BLaER1 (cell line): ENCODE measurements at regions not wholly inside any gene's neighbourhood (a gene's known extent, or its start where the extent isn't known, plus 50 kb on each side); places are given as distances from the start of the nearest gene placed in this dataset.
"Not testable (repeated sequence)": the region's sequence is repeated elsewhere in the genome, so short reads cannot be mapped to it uniquely, and the experiment has no call there.

Source experiments
- H3K27ac ChIP-seq: shearing (Covaris generic); formaldehyde crosslinking; 2 replicates; pipeline ENCODE4 v1.8.1; 2022
- H3K27me3 ChIP-seq: shearing (Covaris generic); formaldehyde crosslinking; 2 replicates; pipeline ENCODE4 v1.8.1; 2022
- H3K36me3 ChIP-seq: shearing (Covaris generic); formaldehyde crosslinking; 2 replicates; pipeline ENCODE4 v1.8.1; 2022
- H3K4me1 ChIP-seq: shearing (Covaris generic); formaldehyde crosslinking; 2 replicates; pipeline ENCODE4 v1.8.1; 2022
- H3K4me2 ChIP-seq: shearing (Covaris generic); formaldehyde crosslinking; 2 replicates; pipeline ENCODE4 v1.8.1; 2022
- H3K4me3 ChIP-seq: shearing (Covaris generic); formaldehyde crosslinking; 2 replicates; pipeline ENCODE4 v1.8.1; 2022
- H3K9ac ChIP-seq: shearing (Covaris generic); formaldehyde crosslinking; 2 replicates; pipeline ENCODE4 v1.8.1; 2022
- H3K9me3 ChIP-seq: shearing (Covaris generic); formaldehyde crosslinking; 2 replicates; pipeline ENCODE4 v1.8.1; 2022
- H4K20me1 ChIP-seq: shearing (Covaris generic); formaldehyde crosslinking; 2 replicates; pipeline ENCODE4 v1.8.1; 2022
- Cebpa-rat ChIP-seq: shearing (Covaris generic); IDR thresholded peaks from 2 replicates; pipeline ENCODE4 v1.8.1; 2022

DNA sequence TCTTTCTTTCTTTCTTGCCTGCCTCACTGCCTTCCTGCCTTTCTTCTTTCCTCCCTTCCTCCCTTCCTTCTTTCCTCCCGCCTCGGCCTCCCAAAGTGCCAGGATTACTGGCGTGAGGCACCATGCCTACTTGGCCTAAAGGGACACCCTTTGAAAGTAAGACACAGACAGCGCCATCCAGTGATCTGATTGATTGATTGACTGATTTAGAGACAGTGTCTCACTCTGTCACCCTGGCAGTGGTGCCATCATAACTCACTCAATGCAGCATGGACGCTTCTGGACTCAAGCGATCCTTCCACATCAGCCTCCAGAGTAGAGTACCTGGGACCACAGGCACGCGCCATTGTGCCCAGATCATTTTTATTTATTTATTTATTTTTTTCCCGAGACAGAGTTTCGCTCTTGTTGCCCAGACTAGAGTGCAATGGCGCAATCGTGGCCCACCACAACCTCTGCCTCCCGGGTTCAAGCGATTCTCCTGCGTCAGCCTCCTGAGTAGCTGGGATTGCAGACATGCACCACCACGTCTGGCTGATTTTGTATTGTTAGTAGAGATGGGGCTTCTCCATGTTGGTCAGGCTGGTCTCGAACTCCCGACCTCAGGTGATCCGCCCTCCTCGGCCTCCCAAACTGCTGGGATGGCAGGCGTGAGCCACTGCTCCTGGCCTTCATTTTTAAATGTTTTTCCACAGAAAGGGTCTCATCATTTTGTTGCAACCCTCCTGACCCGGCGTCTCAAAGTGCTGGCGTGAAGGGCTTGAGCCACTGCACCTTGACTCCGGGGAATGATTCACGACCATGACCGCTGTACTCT is 3914.7 kb upstream of the OR11H1 start:
- H3K4me2 ChIP-seq, H3K36me3 ChIP-seq, H3K27me3 ChIP-seq, H3K27ac ChIP-seq, H3K4me3 ChIP-seq, H3K9ac ChIP-seq, H3K4me1 ChIP-seq, H4K20me1 ChIP-seq: not testable (repeated sequence)
- peaks cover 62% of the 10 kb centered on the region for H3K9me3 ChIP-seq

DNA sequence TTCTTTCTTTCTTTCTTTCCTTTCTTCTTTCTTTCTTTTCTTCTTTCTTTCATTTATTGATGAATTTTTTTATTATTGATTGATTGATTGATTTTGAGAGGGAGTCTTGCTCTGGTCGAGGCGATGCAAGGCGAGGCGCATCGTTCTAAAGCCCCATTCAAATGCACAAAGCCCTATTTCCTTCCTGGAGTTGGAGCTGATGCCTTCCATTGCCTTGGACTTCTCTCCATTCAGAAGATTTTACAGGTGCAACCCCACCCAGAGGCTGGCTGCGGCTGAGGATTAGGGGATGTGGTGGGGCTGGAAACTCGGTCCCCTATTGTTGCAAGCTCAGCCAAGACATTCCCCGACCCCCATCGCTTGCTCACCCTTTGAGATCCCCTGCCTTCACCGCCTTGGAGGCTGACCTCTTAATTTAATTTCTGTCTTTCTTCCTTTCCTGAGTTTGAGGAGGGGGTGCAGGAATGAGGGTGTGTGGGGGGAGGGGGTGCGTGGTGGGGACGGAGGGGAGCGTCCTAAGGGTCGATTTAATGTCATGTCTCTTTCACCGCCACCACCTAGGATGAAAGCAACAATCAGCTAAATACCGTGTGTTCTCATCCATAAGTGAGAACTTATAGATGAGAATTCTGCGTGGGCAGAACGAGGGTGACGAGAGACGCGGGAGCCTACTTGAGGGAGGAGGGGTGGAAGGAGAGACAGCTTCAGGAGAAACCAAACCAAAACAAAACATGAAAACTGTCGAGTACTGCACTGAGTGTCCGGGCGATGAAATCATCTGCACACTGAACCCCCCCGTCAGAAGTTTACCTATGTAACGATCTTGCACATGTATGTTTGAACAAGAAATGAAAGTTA is 3913.9 kb upstream of the OR11H1 start:
- Histone ChIP-seq H3K9me3 (peaks cover 67% of the 10 kb centered on the region), H3K27ac (no peak overlapping the region), H3K27me3 (no peaks in the 10 kb centered on the region), H3K4me1 (no peaks in the 10 kb centered on the region), H3K36me3 (no peaks in the 10 kb centered on the region), H3K4me3 (no peak overlapping the region), H4K20me1 (no peaks in the 10 kb centered on the region), H3K4me2 (no peak overlapping the region), H3K9ac (no peak overlapping the region)
- no peak for TF ChIP-seq Cebpa-rat

DNA sequence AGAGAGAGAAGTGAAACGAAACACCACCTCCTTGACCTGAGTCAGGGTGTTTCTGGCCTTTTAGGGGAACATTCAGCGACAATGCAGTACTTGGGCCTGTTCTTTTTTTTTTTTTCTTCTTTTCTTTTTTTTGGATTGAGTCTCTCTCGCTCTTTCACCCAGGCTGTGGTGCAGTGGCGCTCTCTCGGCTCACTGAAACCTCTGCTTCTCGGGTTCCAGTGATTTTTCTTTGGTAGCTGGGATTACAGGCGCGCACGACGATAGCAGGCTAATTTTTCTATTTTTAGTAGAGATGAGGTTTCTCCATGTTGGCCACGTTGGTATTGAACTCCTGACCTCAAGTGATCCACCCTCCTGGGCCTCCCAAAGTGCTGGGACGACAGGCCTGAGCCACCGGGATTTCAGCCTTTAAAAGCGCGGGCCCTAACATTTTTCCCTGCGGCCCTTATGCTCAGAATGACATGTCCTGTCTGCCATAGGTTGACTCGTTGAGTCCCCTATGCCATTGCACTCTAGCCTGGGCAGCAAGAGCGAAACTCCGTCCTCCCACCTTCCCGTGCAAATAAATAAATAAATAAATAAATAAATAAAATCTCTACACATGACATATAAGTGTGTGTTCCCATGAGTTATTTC is 3913.1 kb upstream of the OR11H1 start:
- not testable (repeated sequence) for H4K20me1 ChIP-seq, H3K4me3 ChIP-seq, H3K4me2 ChIP-seq, H3K36me3 ChIP-seq, H3K27ac ChIP-seq, H3K4me1 ChIP-seq, H3K9ac ChIP-seq, H3K27me3 ChIP-seq
- H3K9me3 ChIP-seq, result peaks cover 75% of the 10 kb centered on the region

DNA sequence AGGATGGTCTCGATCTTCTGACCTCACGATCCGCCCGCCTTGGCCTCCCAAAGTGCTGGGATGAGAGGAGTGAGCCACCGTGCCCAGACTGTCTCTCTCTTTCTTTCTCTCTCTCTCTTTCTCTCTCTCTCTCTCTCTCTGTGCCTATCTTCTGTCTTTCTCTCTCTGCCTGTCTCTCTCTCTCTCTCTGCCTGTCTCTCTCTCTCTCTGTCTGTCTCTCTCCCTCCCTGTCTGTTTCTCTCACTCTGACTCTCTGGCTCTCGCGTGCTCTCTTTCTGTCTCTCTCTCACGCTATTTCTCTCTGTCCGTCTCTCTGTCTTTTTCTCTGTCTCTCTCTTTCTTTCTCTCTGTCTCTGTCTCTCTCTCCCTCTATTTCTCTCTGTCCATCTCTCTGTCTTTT is 3911.2 kb upstream of the OR11H1 start:
- Histone ChIP-seq H3K4me3 (no peak overlapping the region), H3K27me3 (no peaks in the 10 kb centered on the region), H3K36me3 (no peaks in the 10 kb centered on the region), H4K20me1 (no peaks in the 10 kb centered on the region), H3K4me1 (no peaks in the 10 kb centered on the region), H3K4me2 (no peak overlapping the region), H3K27ac (no peak overlapping the region), H3K9me3 (peaks cover 80% of the 10 kb centered on the region), H3K9ac (no peak overlapping the region)
- TF ChIP-seq Cebpa-rat, result no peak

DNA sequence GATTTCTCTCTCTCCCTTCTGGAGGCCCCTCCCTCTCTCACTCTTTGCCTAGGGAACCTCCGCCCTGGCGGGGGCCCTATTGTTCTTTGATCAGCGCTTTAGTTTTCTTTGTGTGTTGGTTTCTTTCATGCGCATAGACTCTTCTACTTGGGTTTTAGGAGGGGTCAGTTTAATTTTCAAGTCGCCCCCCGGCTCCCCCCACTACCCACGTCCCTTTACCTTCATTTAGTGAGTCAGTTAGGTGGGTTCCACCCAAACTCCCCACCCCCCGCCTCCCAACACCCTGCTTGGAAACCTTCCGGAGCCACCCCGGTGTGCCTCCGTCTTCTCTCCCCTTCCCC is 3909.7 kb upstream of the OR11H1 start:
- H3K4me3 ChIP-seq, H3K27me3 ChIP-seq, H3K4me2 ChIP-seq, H3K27ac ChIP-seq, H4K20me1 ChIP-seq, H3K9ac ChIP-seq, H3K36me3 ChIP-seq, H3K4me1 ChIP-seq: not testable (repeated sequence)
- peaks cover 67% of the 10 kb centered on the region for H3K9me3 ChIP-seq

DNA sequence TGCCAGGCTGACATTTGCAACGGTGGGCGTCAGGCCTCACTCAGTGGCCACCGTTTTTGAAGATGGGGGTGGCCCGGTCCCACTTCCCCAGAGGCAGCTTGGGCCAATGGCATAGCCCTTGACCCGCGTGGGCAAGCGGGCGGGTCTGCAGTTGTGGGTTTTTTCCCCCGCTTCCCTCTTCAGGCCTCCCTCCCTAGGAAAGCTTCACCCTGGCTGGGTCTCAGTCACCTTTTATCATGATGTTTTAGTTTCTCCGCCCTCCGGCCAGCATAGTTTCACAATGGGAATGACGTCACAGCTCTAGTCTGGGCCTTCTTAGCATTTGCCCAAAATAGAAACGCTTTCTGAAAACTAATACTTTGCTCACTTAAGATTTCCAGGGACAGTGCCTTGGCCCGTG is 3909.3 kb upstream of the OR11H1 start:
- H3K36me3 ChIP-seq, H3K4me2 ChIP-seq, H4K20me1 ChIP-seq, H3K4me1 ChIP-seq, H3K27me3 ChIP-seq, H3K4me3 ChIP-seq, H3K9ac ChIP-seq, H3K27ac ChIP-seq: not testable (repeated sequence)
- H3K9me3 ChIP-seq, result peaks cover 63% of the 10 kb centered on the region

DNA sequence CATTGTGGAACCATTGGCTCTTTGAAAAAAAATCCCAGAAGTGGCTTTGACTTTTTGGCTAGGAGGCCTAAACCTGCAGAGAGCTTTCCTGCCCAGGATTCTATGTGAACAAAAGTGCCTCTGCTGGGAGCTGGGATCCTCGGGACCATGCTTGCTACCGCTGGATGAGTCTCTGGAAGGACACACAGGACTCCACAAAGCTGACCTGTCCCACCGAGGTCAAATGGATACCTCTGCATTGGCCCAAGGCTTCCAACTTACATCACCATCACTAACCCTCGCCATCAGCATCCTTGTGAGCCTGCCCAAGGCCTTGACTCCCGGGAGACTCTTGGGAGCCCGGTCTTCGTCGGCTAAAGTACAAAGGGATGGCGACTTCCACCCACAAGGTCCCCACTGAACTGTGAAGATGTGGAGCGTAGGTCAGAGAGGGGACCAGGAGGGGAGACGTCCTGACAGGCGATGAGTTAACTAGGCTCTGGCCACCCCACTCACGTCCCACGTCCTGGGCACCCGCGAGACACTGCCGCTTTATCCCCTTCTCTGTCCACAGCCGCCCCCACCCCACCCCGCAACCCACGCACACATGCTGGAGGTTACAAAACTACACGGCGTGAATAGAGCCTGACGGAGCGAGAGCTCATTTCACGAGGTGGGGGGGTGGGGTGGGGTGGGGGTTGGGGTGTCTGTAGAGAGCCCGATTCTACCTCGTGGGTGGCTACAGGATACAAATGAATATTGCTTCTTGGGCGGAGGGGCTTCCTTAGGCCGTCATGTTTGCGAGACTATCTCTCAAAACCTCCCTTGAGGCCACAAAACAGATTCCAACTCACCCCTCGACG is 3906.8 kb upstream of the OR11H1 start:
- not testable (repeated sequence) for H3K4me1 ChIP-seq, H3K27ac ChIP-seq, H4K20me1 ChIP-seq, H3K4me2 ChIP-seq, H3K27me3 ChIP-seq, H3K9ac ChIP-seq, H3K4me3 ChIP-seq, H3K36me3 ChIP-seq
- H3K9me3 ChIP-seq, result peaks cover 49% of the 10 kb centered on the region

DNA sequence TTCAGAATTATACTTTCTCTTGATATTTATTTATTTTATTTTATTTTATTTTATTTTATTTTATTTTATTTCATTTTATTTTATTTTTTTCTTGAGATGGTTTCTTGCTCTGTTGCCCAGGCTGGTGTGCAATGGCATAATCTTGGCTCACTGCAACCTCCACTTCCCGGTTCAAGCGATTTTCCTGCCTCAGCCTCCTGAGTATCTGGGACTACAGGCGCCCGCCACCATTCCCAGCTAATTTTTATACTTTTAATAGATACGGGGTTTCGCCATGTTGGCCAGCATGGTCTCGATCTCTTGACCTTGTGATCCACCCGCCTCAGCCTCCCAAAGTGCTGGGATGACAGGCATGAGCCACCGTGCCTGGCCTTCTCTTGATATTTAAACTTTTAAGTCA is 3905.2 kb upstream of the OR11H1 start:
- not testable (repeated sequence) for H3K9ac ChIP-seq, H3K4me1 ChIP-seq, H3K4me3 ChIP-seq, H3K27ac ChIP-seq, H3K36me3 ChIP-seq, H4K20me1 ChIP-seq, H3K27me3 ChIP-seq, H3K4me2 ChIP-seq
- peaks cover 50% of the 10 kb centered on the region for H3K9me3 ChIP-seq

DNA sequence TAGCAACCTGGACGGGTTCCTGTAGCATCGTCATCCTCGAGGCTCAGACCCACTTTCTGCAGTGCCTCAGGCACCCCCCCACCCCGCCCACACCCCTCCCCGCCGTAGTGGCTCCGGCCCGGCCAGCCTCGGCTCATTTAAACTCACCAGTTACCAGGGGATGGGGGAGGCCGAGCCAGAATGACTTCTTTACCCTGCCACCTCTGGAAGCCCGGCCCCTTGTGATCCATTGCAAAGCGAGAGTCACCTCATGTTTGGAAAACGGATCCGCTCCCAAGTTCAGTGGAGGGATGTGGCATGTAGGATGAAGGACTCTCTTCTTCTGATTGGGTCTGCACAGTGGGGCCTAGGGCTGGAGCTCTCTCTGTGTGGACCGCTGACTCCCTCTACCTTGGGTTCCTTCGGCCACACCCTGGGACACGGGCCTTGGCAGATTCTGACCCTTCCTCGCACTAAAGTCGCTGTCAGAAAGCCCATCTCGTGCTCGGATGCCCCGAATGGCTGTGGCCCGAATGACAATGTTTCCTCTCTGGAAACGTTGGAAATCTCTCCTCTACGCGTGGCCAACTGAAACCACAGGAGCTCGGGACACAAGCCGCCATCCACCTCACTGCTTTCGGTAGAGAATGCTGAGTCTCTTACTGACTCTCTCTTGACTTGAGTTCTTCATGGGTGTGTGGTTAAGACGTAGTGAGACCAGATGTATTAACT is 3902.1 kb upstream of the OR11H1 start:
- not testable (repeated sequence) for H3K36me3 ChIP-seq, H3K27me3 ChIP-seq, H3K4me3 ChIP-seq, H3K27ac ChIP-seq, H4K20me1 ChIP-seq, H3K4me2 ChIP-seq, H3K9ac ChIP-seq, H3K4me1 ChIP-seq
- H3K9me3 ChIP-seq, result peaks cover 54% of the 10 kb centered on the region
